Activated naive CD8-positive, alpha-beta T cell treated with anti-CD3 and anti-CD28 coated beads, Interleukin-2, amount 50 U/mL, for 16 hours (primary cell): ENCODE measurements at regions not wholly inside any gene's neighbourhood (a gene's known extent, or its start where the extent isn't known, plus 50 kb on each side); places are given as distances from the start of the nearest gene placed in this dataset.
"Not testable (repeated sequence)": the region's sequence is repeated elsewhere in the genome, so short reads cannot be mapped to it uniquely, and the experiment has no call there.

Experiments
- DNase-seq: peaks from one replicate; pipeline ENCODE4 v3.0.0-alpha.2; 2020; ENCODE audit warnings: low read depth, low spot score

GRCh38 chr10:9023206-9023605 is 968.7 kb downstream of the GATA3 start:
- DNase-seq, result no peak

- DNase-seq, result no peak
Observed at GRCh38 chr10:9024210-9024609, 969.7 kb downstream of the GATA3 start.

GRCh38 chr10:9028231-9028630 is 973.7 kb downstream of the GATA3 start:
- no peak for DNase-seq

GRCh38 chr10:9035355-9035754 is 980.9 kb downstream of the GATA3 start:
- no peak for DNase-seq

- DNase-seq, result no peak
Observed at GRCh38 chr10:9036711-9037204, 982.3 kb downstream of the GATA3 start.

GRCh38 chr10:9038146-9038714 is 983.7 kb downstream of the GATA3 start:
- DNase-seq, result no peak

- no peak for DNase-seq
Observed at GRCh38 chr10:9043466-9043865, 989.0 kb downstream of the GATA3 start.

GRCh38 chr10:9045311-9045710 is 990.8 kb downstream of the GATA3 start:
- DNase-seq, result no peak

- no peak for DNase-seq
Observed at GRCh38 chr10:9051328-9051974, 997.0 kb downstream of the GATA3 start.

- DNase-seq, result no peak
Observed at GRCh38 chr10:9052767-9053166, 998.3 kb downstream of the GATA3 start.

- no peak for DNase-seq
Observed at GRCh38 chr10:9056521-9056920, 1002.0 kb downstream of the GATA3 start.

- DNase-seq, result not testable (repeated sequence)
Observed at GRCh38 chr10:9057293-9057692, 1002.8 kb downstream of the GATA3 start.

- no peak for DNase-seq
Observed at GRCh38 chr10:9060314-9060713, 1005.8 kb downstream of the GATA3 start.

- DNase-seq, result no peak
Observed at GRCh38 chr10:9061871-9062270, 1007.4 kb downstream of the GATA3 start.

- DNase-seq, result no peak
Observed at GRCh38 chr10:9066152-9066551, 1011.7 kb downstream of the GATA3 start.

GRCh38 chr10:9068003-9068402 is 1013.5 kb downstream of the GATA3 start:
- no peak for DNase-seq

- DNase-seq, result no peak
Observed at GRCh38 chr10:9069136-9069535, 1014.6 kb downstream of the GATA3 start.

- DNase-seq, result no peak
Observed at GRCh38 chr10:9075420-9075819, 1020.9 kb downstream of the GATA3 start.

GRCh38 chr10:9076066-9076465 is 1021.6 kb downstream of the GATA3 start:
- DNase-seq, result no peak

- DNase-seq, result no peak
Observed at GRCh38 chr10:9081253-9081652, 1026.8 kb downstream of the GATA3 start.

GRCh38 chr10:9081961-9082360 is 1027.5 kb downstream of the GATA3 start:
- DNase-seq, result no peak

GRCh38 chr10:9091530-9092093 is 1037.1 kb downstream of the GATA3 start:
- DNase-seq, result peak; percentile 1

- DNase-seq, result no peak
Observed at GRCh38 chr10:9096288-9096687, 1041.8 kb downstream of the GATA3 start.
